Upper lobe of left lung (tissue), 6 donors: ENCODE measurements at regions not wholly inside any gene's neighbourhood (a gene's known extent, or its start where the extent isn't known, plus 50 kb on each side); places are given as distances from the start of the nearest gene placed in this dataset.

Source experiments
- ATAC-seq, 2 donors: fragments of 200-7000 bp; cut with Tn5 transposase; one replicate each; pipeline ENCODE4 v1.9.1; 2022; ENCODE audit warnings: mild to moderate bottlenecking in 2 of 2, moderate library complexity in 2 of 2; ENCODE audit not compliant: low FRiP score in 2 of 2
- DNase-seq, 2 donors: peaks; one replicate each; pipeline ENCODE4 v3.0.0-alpha.2; 2019 to 2020
- H3K27ac ChIP-seq, 4 donors: fragments of 200-600 bp; sonication (generic); one replicate each; pipeline ENCODE4 v1.5.1; 2016 to 2019
- H3K27me3 ChIP-seq, 4 donors: fragments of 200-600 bp; sonication (generic); one replicate each; pipeline ENCODE4 v1.5.1; 2017 to 2019
- H3K36me3 ChIP-seq, 4 donors: fragments of 200-600 bp; sonication (generic); one replicate each; pipeline ENCODE4 v1.5.1; 2016 to 2019
- H3K4me1 ChIP-seq, 4 donors: fragments of 200-600 bp; sonication (generic); one replicate each; pipeline ENCODE4 v1.5.1; 2018 to 2019
- H3K4me3 ChIP-seq, 4 donors: fragments of 200-600 bp; sonication (generic); one replicate each; pipeline ENCODE4 v1.5.1; 2017 to 2019; ENCODE audit warnings: mild to moderate bottlenecking in 2 of 4, moderate library complexity in 1 of 4
- H3K9me3 ChIP-seq, 4 donors: fragments of 200-600 bp; sonication (generic); one replicate each; pipeline ENCODE4 v1.5.1; 2018 to 2019
- EP300 ChIP-seq, 4 donors: sonication (generic); formaldehyde crosslinking; IDR thresholded peaks; one replicate each; pipeline ENCODE4 v1.5.1; 2017; ENCODE audit warnings: antibody characterized with exemption in 4 of 4, control low read depth in 2 of 4
- POLR2A ChIP-seq, 4 donors: fragments of 450-650 bp; IDR thresholded peaks; one replicate each; pipeline ENCODE4 v1.5.1; 2016 to 2017; ENCODE audit warnings: antibody characterized with exemption in 4 of 4, mild to moderate bottlenecking in 2 of 4
- POLR2AphosphoS5 ChIP-seq, 2 donors: sonication (generic); formaldehyde crosslinking; IDR thresholded peaks; one replicate each; pipeline ENCODE4 v1.5.1; 2017; ENCODE audit warnings: antibody characterized with exemption in 2 of 2
- WGBS, 2 donors: methylation state at CpG; one replicate each; pipeline ENCODE4 v1.1.5; 2017 to 2018; 5-methylcytosine and 5-hydroxymethylcytosine counted together
- TF ChIP-seq, protein P1 (sequence below), 6 experiments: fragments of 450-650 bp in 4 of 6; fragments of 200-600 bp in 2 of 6; sonication (generic) in 2 of 6; IDR thresholded peaks; one replicate each; pipeline ENCODE4 v1.5.1; 2016 to 2019; ENCODE audit warnings: antibody characterized with exemption in 6 of 6
- donor health status: DM: no; HTN: no; CAD: no; lungs with moderate emphysema.
- donor health status: DM: no; HTN: yes; CAD: no; lungs with severe emphysema.

DNA sequence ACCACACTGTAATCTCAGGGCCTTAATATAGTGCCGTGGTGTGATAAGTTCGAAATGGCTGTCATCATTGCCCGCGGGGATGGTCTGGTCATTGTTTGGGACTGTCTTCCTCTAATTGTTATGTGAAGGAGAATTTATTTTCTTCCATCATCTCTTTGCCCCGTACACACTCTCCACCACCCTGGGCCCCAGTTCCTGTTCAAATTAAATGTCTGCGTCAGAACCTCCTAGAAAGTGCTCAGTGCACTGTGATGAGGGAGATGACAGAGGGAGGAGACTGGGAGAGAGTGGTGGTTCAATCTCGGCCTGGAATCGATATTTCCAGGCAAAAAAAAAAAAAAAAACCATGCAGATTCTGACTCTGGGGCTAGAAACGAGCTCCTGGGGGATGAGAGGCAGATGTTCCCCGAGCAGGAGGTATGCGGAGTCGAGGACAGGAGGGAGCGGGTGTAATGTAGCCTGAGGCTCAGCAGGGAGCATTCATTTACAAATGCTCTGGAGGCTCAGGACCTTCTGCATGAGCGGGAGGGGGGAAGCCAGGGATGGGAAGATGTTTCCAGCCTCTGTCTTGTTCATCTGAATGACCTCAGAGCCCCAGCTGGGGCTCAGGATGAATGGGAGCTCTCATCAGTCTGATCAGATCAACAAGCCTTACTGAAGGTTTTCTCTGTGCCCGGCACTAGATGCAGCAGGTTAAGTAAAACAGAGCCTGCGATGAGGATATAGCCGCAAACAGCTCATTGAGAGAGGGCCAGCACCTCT, 219.5 kb downstream of the TBX5 start:
- DNase-seq (no peak), ATAC-seq (no peak)
- H3K27me3 ChIP-seq = no peaks in the 10 kb centered on the region
- H3K9me3 ChIP-seq = no peaks in the 10 kb centered on the region
- H3K4me1 ChIP-seq = no peaks in the 10 kb centered on the region
- WGBS, 2 donors = 35 to 39% methylated on average over 16 to 17 of the region's 17 CpGs
- no peak overlapping the region for H3K4me3 ChIP-seq
- TF ChIP-seq EP300 (IDR thresholded peaks at IDR 0.05) (no peak), POLR2A (IDR thresholded peaks at IDR 0.05) (no peak), POLR2AphosphoS5 (IDR thresholded peaks at IDR 0.05) (no peak)
- TF ChIP-seq, protein P1, sequence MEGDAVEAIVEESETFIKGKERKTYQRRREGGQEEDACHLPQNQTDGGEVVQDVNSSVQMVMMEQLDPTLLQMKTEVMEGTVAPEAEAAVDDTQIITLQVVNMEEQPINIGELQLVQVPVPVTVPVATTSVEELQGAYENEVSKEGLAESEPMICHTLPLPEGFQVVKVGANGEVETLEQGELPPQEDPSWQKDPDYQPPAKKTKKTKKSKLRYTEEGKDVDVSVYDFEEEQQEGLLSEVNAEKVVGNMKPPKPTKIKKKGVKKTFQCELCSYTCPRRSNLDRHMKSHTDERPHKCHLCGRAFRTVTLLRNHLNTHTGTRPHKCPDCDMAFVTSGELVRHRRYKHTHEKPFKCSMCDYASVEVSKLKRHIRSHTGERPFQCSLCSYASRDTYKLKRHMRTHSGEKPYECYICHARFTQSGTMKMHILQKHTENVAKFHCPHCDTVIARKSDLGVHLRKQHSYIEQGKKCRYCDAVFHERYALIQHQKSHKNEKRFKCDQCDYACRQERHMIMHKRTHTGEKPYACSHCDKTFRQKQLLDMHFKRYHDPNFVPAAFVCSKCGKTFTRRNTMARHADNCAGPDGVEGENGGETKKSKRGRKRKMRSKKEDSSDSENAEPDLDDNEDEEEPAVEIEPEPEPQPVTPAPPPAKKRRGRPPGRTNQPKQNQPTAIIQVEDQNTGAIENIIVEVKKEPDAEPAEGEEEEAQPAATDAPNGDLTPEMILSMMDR (IDR thresholded peaks at IDR 0.05) = no peak
- H3K36me3 ChIP-seq = no peaks in the 10 kb centered on the region
- no peak overlapping the region for H3K27ac ChIP-seq

DNA sequence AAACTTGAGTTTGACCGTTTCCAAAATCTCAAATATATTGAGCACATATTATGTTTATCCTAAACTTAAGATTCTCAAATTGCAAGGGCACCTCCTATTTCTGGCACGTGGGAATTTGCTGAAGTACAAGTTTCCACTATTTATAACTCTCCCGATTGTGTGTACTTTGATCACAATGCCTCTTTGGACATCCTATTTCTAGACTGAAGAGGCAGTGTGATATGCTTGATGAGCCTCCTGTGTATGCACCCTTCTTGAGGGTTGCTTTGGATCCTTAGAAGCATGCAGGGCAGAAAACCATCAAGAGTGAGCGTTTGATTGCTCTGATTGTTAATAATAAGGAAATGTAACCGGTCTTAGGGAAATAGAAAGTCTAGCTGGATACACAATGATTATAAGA, 218.9 kb upstream of the RBM19 start:
- TF ChIP-seq POLR2AphosphoS5 (IDR thresholded peaks at IDR 0.05) = no peak
- TF ChIP-seq, protein P1 (IDR thresholded peaks at IDR 0.05) = no peak
- no peak for TF ChIP-seq EP300 (IDR thresholded peaks at IDR 0.05)
- TF ChIP-seq POLR2A (IDR thresholded peaks at IDR 0.05) = no peak
- Histone ChIP-seq H3K36me3 (no peaks in the 10 kb centered on the region), H3K27me3 (no peaks in the 10 kb centered on the region), H3K4me3 (no peak overlapping the region), H3K4me1 (no peaks in the 10 kb centered on the region), H3K27ac (no peak overlapping the region), H3K9me3 (no peaks in the 10 kb centered on the region)
- no peak for ATAC-seq
- 65 to 72% methylated on average over 5 of the region's 5 CpGs for WGBS, 2 donors
- no peak for DNase-seq

DNA sequence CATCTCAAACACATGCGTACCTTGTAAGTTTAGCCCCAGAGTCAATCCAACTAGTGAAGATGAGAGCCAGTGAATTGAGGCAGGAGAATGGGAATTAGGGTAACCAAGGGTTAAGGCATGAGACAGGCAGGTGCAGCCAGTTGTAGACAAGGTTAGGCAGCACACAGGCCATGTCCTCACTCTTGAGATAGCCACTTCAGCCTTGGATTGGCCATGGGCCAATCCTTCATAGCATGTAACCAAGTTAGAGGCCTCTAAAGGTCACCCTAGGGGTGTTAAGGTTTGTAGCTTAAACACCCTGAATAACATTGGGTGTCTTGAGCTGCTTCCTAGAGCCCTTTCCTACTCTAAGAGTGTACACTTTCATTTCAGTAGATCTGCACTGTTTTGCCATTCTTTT, 208.2 kb upstream of the RBM19 start:
- no peak overlapping the region for H3K27ac ChIP-seq
- H3K36me3 ChIP-seq = no peaks in the 10 kb centered on the region
- DNase-seq (no peak), ATAC-seq (no peak)
- H3K9me3 ChIP-seq = no peaks in the 10 kb centered on the region
- TF ChIP-seq EP300 (IDR thresholded peaks at IDR 0.05) (no peak), POLR2A (IDR thresholded peaks at IDR 0.05) (no peak), POLR2AphosphoS5 (IDR thresholded peaks at IDR 0.05) (no peak)
- TF ChIP-seq, protein P1 (IDR thresholded peaks at IDR 0.05) = no peak
- 93 to 100% methylated on average over 1 of the region's 1 CpG for WGBS, 2 donors
- H3K4me1 ChIP-seq = no peaks in the 10 kb centered on the region
- no peak overlapping the region for H3K4me3 ChIP-seq
- H3K27me3 ChIP-seq = no peaks in the 10 kb centered on the region

DNA sequence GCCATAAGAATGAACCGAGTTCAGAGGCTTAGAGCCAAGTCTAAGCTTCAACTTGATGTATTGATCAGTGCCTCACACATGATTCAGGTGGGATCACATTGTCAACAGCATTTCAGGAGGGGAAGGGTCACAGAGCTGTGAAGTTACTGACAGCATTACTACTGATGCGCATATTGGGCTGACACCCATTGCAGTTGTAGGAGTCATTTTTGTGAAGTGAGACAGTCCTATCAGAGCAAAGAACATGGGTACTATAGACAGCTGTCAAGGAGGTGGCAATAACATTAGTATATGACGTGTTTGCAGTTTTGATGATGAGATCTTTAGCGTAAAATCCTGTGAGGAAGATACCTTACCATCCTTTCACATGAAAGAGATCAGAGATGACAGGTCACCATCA, 206.0 kb upstream of the RBM19 start:
- TF ChIP-seq POLR2A (IDR thresholded peaks at IDR 0.05) (no peak), POLR2AphosphoS5 (IDR thresholded peaks at IDR 0.05) (no peak), EP300 (IDR thresholded peaks at IDR 0.05) (no peak)
- TF ChIP-seq, protein P1 (IDR thresholded peaks at IDR 0.05) = no peak
- ATAC-seq = no peak

DNA sequence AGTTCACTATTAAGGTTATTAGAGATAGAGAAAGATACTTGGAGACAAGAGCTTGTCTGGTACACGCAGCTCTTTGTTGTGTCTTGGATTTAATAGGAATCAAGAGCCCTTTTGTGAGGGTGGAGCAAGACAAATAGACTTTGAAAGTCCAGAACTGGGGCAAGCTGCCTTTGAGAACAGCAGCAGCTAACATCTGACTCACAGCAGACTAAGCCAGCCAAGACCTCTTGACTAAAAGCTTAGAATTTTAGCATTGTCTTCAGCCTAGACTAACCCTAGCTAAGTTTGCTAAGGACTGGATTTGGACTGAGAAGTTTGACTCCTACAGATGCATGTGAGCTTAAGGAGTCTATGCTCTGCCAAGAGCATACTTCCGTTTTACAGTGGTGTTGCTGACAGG, 201.9 kb upstream of the RBM19 start:
- no peak overlapping the region for H3K27ac ChIP-seq
- H3K36me3 ChIP-seq = no peaks in the 10 kb centered on the region
- TF ChIP-seq POLR2AphosphoS5 (IDR thresholded peaks at IDR 0.05) = no peak
- no peak for TF ChIP-seq POLR2A (IDR thresholded peaks at IDR 0.05)
- TF ChIP-seq EP300 (IDR thresholded peaks at IDR 0.05) = no peak
- TF ChIP-seq, protein P1 (IDR thresholded peaks at IDR 0.05) = no peak
- WGBS, 2 donors = 60 to 70% methylated on average over 2 of the region's 2 CpGs
- H3K27me3 ChIP-seq = no peaks in the 10 kb centered on the region
- no peaks in the 10 kb centered on the region for H3K4me1 ChIP-seq
- no peak overlapping the region for H3K4me3 ChIP-seq
- peak in 1 of 2 donors; percentile 38 for ATAC-seq
- H3K9me3 ChIP-seq = no peaks in the 10 kb centered on the region
- no peak for DNase-seq

More for the DNA sequence above, 206.0 kb upstream of the RBM19 start:
- Histone ChIP-seq H3K4me3 (no peak overlapping the region), H3K27ac (no peak overlapping the region), H3K4me1 (no peaks in the 10 kb centered on the region), H3K36me3 (no peaks in the 10 kb centered on the region), H3K27me3 (no peaks in the 10 kb centered on the region), H3K9me3 (no peaks in the 10 kb centered on the region)
- WGBS, 2 donors = 87 to 90% methylated on average over 4 of the region's 4 CpGs
- DNase-seq = no peak
